Keratinocyte (primary cell): ENCODE measurements at regions not wholly inside any gene's neighbourhood (a gene's known extent, or its start where the extent isn't known, plus 50 kb on each side); places are given as distances from the start of the nearest gene placed in this dataset.

Experiments used
- DNase-seq: peaks from one replicate; pipeline ENCODE4 v3.0.0-alpha.2; 2011; ENCODE audit warnings: low read depth, missing footprints, low spot score
- FAIRE-seq: peaks from 2 replicates; lab custom pipeline; 2011; peaks lifted over from hg19 to GRCh38; lab: Jason Lieb, UNC
- H2AFZ ChIP-seq: 2 replicates; pipeline ENCODE4 v1.6.0; 2012; ENCODE audit warnings: low read length, control low read depth, inconsistent platforms; ENCODE audit not compliant: control insufficient read depth
- H3K27ac ChIP-seq: 2 replicates; pipeline ENCODE4 v1.5.1; 2011; ENCODE audit warnings: low read length; ENCODE audit not compliant: control insufficient read depth, insufficient read depth
- H3K27me3 ChIP-seq: 3 replicates; pipeline ENCODE4 v1.6.0; 2011; ENCODE audit warnings: low read length; ENCODE audit not compliant: control insufficient read depth, insufficient read depth; ENCODE audit errors: extremely low read depth
- H3K36me3 ChIP-seq, 2 experiments: 2 replicates in 1 of 2; 3 replicates in 1 of 2; pipeline ENCODE4 v1.5.1; 2011; ENCODE audit warnings: low read length in 2 of 2, mild to moderate bottlenecking in 1 of 2; ENCODE audit not compliant: control insufficient read depth in 2 of 2, insufficient read depth in 2 of 2; ENCODE audit errors: extremely low read depth in 1 of 2
- H3K4me1 ChIP-seq: 3 replicates; pipeline ENCODE4 v1.5.1; 2011; ENCODE audit warnings: low read length; ENCODE audit not compliant: control insufficient read depth, insufficient read depth; ENCODE audit errors: extremely low read depth
- H3K4me2 ChIP-seq: 3 replicates; pipeline ENCODE4 v1.6.0; 2011; ENCODE audit warnings: low read depth, low read length; ENCODE audit not compliant: control insufficient read depth, insufficient read depth; ENCODE audit errors: extremely low read depth
- H3K4me3 ChIP-seq, 3 experiments: fragments of 200-600 bp in 1 of 3; sonication (generic) in 1 of 3; 2 replicates in 2 of 3; 3 replicates in 1 of 3; pipeline ENCODE4 v1.5.1; 2011 to 2016; ENCODE audit warnings: low read length in 3 of 3, mild to moderate bottlenecking in 3 of 3, control low read depth in 2 of 3, inconsistent platforms in 1 of 3, low read depth in 1 of 3, mixed read lengths in 1 of 3, mixed run types in 1 of 3, moderate library complexity in 1 of 3; ENCODE audit not compliant: control insufficient read depth in 2 of 3, insufficient read depth in 2 of 3; ENCODE audit errors: extremely low read depth in 1 of 3
- H3K79me2 ChIP-seq: 2 replicates; pipeline ENCODE4 v1.6.0; 2012; ENCODE audit warnings: low read length; ENCODE audit not compliant: control insufficient read depth, insufficient read depth
- H3K9ac ChIP-seq: 3 replicates; pipeline ENCODE4 v1.6.0; 2011; ENCODE audit warnings: low read length; ENCODE audit not compliant: control insufficient read depth, insufficient read depth; ENCODE audit errors: extremely low read depth
- H3K9me1 ChIP-seq: 3 replicates; pipeline ENCODE4 v1.6.0; 2011; ENCODE audit warnings: low read length; ENCODE audit not compliant: control insufficient read depth, insufficient read depth; ENCODE audit errors: extremely low read depth
- H3K9me3 ChIP-seq: 2 replicates; pipeline ENCODE4 v1.5.1; 2012; ENCODE audit warnings: low read depth, low read length; ENCODE audit not compliant: control insufficient read depth
- H4K20me1 ChIP-seq: 3 replicates; pipeline ENCODE4 v1.6.0; 2011; ENCODE audit warnings: low read length; ENCODE audit not compliant: control insufficient read depth, insufficient read depth; ENCODE audit errors: extremely low read depth
- EZH2 ChIP-seq: IDR thresholded peaks from one replicate; pipeline ENCODE4 v1.6.1; 2012; ENCODE audit warnings: inconsistent platforms, mild to moderate bottlenecking, low read length, moderate library complexity
- dilution Hi-C: fragments of 300-500 bp; cut with MboI; formaldehyde crosslinking; loops from one replicate; pipeline ENCODE4 v1.7.0; 2020; ENCODE audit warnings: low sequenced_read_pairs; ENCODE audit not compliant: extremely low pct_ligation_motif_present
- TF ChIP-seq, protein P1 (sequence below), 3 experiments: IDR thresholded peaks in 1 of 3; conservative IDR thresholded peaks in 1 of 3; optimal IDR thresholded peaks in 1 of 3; 2 replicates in 2 of 3; 3 replicates in 1 of 3; pipeline versions ENCODE3 to v1.5.1; 2011; ENCODE audit warnings: low read length in 3 of 3, mild to moderate bottlenecking in 3 of 3, moderate library complexity in 2 of 3, control low read depth in 1 of 3, inconsistent platforms in 1 of 3; ENCODE audit not compliant: insufficient read depth in 2 of 3; ENCODE audit errors: extremely low read depth in 1 of 3

DNA sequence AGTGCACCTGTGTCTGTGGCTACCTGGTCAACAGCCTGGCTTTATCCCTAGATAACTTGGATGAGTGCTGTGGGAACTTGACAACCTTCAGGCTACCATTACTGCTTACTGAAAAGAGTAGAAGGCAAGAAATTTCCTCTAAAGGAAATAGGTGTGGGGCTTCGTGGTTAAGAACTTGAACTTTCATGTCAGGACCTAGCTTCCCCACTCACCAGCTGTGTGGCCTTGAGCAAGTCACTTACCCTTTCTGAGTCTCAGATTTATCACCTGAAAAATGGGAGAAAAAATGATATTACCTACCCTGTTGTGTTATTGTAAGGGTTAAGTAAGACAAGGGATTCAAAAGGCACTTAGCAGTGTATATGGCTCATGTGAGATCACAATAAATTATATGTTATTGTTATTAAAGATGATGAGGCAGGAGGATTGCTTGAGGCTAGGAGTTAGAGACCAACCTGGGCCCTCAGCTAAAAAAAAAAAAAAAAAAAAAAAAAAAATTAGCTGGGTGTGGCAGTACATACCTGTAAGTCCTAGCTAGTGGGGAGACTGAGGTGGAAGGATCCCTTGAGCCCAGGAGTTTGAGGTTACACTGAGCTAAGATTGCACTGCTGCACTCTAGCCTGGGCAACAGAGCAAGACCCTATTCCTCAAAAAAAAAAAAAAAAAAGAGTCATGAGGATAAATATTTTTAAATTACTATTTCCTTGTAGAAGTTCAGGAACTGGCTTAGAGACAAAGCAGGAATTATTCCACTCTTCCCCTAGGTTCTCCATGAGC lies 97.0 kb upstream of the SPRY4 start:
- peaks cover 20% of the 10 kb centered on the region for H3K4me1 ChIP-seq
- H3K4me3 ChIP-seq: no peak overlapping the region
- dilution Hi-C loops: no loop called here
- H3K9me1 ChIP-seq: no peaks in the 10 kb centered on the region
- H3K4me2 ChIP-seq: peak overlapping the region; percentile 36
- H3K27ac ChIP-seq: no peak overlapping the region
- FAIRE-seq: no peak
- no peak for DNase-seq
- H3K9ac ChIP-seq: no peak overlapping the region
- H3K79me2 ChIP-seq: no peaks in the 10 kb centered on the region
- H3K9me3 ChIP-seq: no peaks in the 10 kb centered on the region
- no peak overlapping the region for H2AFZ ChIP-seq
- H4K20me1 ChIP-seq: no peaks in the 10 kb centered on the region
- H3K27me3 ChIP-seq: no peaks in the 10 kb centered on the region
- H3K36me3 ChIP-seq: no peaks in the 10 kb centered on the region
- TF ChIP-seq, protein P1, sequence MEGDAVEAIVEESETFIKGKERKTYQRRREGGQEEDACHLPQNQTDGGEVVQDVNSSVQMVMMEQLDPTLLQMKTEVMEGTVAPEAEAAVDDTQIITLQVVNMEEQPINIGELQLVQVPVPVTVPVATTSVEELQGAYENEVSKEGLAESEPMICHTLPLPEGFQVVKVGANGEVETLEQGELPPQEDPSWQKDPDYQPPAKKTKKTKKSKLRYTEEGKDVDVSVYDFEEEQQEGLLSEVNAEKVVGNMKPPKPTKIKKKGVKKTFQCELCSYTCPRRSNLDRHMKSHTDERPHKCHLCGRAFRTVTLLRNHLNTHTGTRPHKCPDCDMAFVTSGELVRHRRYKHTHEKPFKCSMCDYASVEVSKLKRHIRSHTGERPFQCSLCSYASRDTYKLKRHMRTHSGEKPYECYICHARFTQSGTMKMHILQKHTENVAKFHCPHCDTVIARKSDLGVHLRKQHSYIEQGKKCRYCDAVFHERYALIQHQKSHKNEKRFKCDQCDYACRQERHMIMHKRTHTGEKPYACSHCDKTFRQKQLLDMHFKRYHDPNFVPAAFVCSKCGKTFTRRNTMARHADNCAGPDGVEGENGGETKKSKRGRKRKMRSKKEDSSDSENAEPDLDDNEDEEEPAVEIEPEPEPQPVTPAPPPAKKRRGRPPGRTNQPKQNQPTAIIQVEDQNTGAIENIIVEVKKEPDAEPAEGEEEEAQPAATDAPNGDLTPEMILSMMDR (optimal IDR thresholded peaks at IDR 0.05 in 1 of 3, IDR thresholded peaks at IDR 0.05 in 1 of 3, conservative IDR thresholded peaks at IDR 0.05 in 1 of 3; ENCODE audit: extremely low read depth in 1 of 3, insufficient read depth in 2 of 3, low read length in 3 of 3): no peak
- TF ChIP-seq EZH2: no peak

DNA sequence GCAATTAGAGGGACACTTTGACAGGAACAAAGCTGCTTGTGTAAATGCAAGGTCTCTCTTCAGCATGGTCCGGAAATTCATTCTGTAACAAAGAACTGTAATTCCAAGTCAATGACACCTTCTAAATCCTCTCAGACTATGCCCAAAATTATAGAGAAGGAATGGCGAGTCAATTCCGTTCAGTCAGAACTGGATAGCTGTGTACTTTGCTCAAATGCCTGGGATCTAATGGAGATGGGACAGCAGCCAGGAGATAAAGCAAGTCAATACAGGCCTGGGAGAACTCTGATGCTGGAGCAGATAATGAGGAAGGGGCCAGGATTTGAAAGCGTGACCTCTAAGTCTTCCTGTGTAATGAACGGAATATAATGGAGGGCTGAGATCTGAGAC lies 96.4 kb upstream of the SPRY4 start:
- no peaks in the 10 kb centered on the region for H3K27me3 ChIP-seq
- no peak for TF ChIP-seq EZH2
- TF ChIP-seq, protein P1 (optimal IDR thresholded peaks at IDR 0.05 in 1 of 3, IDR thresholded peaks at IDR 0.05 in 1 of 3, conservative IDR thresholded peaks at IDR 0.05 in 1 of 3; ENCODE audit: extremely low read depth in 1 of 3, insufficient read depth in 2 of 3, low read length in 3 of 3): no peak
- H3K4me1 ChIP-seq: peaks cover 20% of the 10 kb centered on the region
- H3K4me3 ChIP-seq: no peak overlapping the region
- no peaks in the 10 kb centered on the region for H4K20me1 ChIP-seq
- dilution Hi-C loops: no loop called here
- no peak overlapping the region for H2AFZ ChIP-seq
- no peaks in the 10 kb centered on the region for H3K79me2 ChIP-seq
- no peak overlapping the region for H3K27ac ChIP-seq
- no peaks in the 10 kb centered on the region for H3K9me3 ChIP-seq
- no peaks in the 10 kb centered on the region for H3K9me1 ChIP-seq
- H3K9ac ChIP-seq: no peak overlapping the region
- FAIRE-seq (peak; percentile 77), DNase-seq (no peak)
- peak overlapping the region; percentile 18 for H3K4me2 ChIP-seq
- no peaks in the 10 kb centered on the region for H3K36me3 ChIP-seq
